IMR-90 (cell line): ENCODE measurements at regions not wholly inside any gene's neighbourhood (a gene's known extent, or its start where the extent isn't known, plus 50 kb on each side); places are given as distances from the start of the nearest gene placed in this dataset.

Experiments
- BHLHE40 ChIP-seq: fragments of 150-350 bp; IDR thresholded peaks from 2 replicates; pipeline ENCODE4 v1.6.1; 2016; ENCODE audit warnings: mild to moderate bottlenecking, low read depth, low read length
- CEBPB ChIP-seq: IDR thresholded peaks from 2 replicates; pipeline ENCODE4 v1.6.1; 2012; ENCODE audit warnings: low read depth, low read length, improper control_type of control experiment
- FOS ChIP-seq: fragments of 150-350 bp; IDR thresholded peaks from 2 replicates; pipeline ENCODE4 v1.6.1; 2016; ENCODE audit warnings: low read depth, low read length
- MAZ ChIP-seq: IDR thresholded peaks from 2 replicates; pipeline ENCODE4 v1.6.1; 2012; ENCODE audit warnings: low read depth, mild to moderate bottlenecking, low read length, improper control_type of control experiment, moderate library complexity, borderline replicate concordance
- MXI1 ChIP-seq: IDR thresholded peaks from 2 replicates; pipeline ENCODE4 v1.6.1; 2012; ENCODE audit warnings: low read depth, mild to moderate bottlenecking, low read length, moderate library complexity, borderline replicate concordance
- POLR2A ChIP-seq: IDR thresholded peaks from 2 replicates; pipeline ENCODE4 v1.6.1; 2012; ENCODE audit warnings: mild to moderate bottlenecking, low read depth, low read length
- SMC3 ChIP-seq: fragments of 150-350 bp; IDR thresholded peaks from 2 replicates; pipeline ENCODE4 v1.6.1; 2016; ENCODE audit warnings: low read depth, mild to moderate bottlenecking, antibody characterized with exemption, low read length, moderate library complexity
- TF ChIP-seq, protein P1 (sequence below): conservative IDR thresholded peaks from 2 replicates; pipeline ENCODE4 v1.5.1; 2012; ENCODE audit warnings: mild to moderate bottlenecking, low read depth, low read length, improper control_type of control experiment
- TF ChIP-seq, protein P2 (sequence below): fragments of 150-350 bp; IDR thresholded peaks from 2 replicates; pipeline ENCODE4 v1.6.1; 2017; ENCODE audit warnings: mild to moderate bottlenecking, antibody characterized with exemption, low read length, low read depth

DNA sequence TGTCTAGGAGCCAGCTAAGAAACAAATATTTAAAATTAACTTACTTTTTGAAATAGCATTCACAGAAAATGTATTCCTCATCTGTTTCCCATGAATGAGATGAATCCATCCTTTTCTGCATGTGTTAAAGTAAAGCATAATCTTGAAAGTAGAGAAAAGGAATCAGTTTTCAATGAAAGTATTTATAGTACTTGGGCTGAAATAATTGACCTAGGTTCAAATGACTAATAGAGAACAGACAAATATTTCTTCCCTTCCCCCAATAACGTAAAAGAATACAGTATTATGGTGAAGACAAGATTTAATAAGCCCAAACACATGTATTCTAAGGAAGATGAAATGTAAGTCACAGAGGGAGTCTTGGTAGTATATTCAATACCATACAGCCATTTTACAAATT, 403.5 kb downstream of the ZNF608 start:
- TF ChIP-seq, protein P1, sequence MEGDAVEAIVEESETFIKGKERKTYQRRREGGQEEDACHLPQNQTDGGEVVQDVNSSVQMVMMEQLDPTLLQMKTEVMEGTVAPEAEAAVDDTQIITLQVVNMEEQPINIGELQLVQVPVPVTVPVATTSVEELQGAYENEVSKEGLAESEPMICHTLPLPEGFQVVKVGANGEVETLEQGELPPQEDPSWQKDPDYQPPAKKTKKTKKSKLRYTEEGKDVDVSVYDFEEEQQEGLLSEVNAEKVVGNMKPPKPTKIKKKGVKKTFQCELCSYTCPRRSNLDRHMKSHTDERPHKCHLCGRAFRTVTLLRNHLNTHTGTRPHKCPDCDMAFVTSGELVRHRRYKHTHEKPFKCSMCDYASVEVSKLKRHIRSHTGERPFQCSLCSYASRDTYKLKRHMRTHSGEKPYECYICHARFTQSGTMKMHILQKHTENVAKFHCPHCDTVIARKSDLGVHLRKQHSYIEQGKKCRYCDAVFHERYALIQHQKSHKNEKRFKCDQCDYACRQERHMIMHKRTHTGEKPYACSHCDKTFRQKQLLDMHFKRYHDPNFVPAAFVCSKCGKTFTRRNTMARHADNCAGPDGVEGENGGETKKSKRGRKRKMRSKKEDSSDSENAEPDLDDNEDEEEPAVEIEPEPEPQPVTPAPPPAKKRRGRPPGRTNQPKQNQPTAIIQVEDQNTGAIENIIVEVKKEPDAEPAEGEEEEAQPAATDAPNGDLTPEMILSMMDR: no peak
- TF ChIP-seq BHLHE40 (no peak), POLR2A (no peak), CEBPB (no peak), MAZ (no peak), SMC3 (no peak), FOS (no peak), MXI1 (no peak)
- TF ChIP-seq, protein P2, sequence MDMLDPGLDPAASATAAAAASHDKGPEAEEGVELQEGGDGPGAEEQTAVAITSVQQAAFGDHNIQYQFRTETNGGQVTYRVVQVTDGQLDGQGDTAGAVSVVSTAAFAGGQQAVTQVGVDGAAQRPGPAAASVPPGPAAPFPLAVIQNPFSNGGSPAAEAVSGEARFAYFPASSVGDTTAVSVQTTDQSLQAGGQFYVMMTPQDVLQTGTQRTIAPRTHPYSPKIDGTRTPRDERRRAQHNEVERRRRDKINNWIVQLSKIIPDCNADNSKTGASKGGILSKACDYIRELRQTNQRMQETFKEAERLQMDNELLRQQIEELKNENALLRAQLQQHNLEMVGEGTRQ: no peak
